NCI-H2196 treated with DMSO at 0.1 percent for 48 hours (cell line): ENCODE measurements at regions not wholly inside any gene's neighbourhood (a gene's known extent, or its start where the extent isn't known, plus 50 kb on each side); places are given as distances from the start of the nearest gene placed in this dataset.

Experiments
- DNase-seq: peaks from one replicate; lab custom pipeline; 2025; ENCODE audit not compliant: unreplicated experiment; lab: John Stamatoyannopoulos, UW

GRCh38 chr11:45523760-45524159, 141.7 kb downstream of the CHST1 start:
- DNase-seq = no peak

- no peak for DNase-seq
Measured at GRCh38 chr11:45518833-45519535, 146.4 kb downstream of the CHST1 start.

GRCh38 chr11:45518141-45518832, 147.1 kb downstream of the CHST1 start:
- no peak for DNase-seq

GRCh38 chr11:45517171-45517770, 148.2 kb downstream of the CHST1 start:
- no peak for DNase-seq

GRCh38 chr11:45513821-45514340, 151.5 kb downstream of the CHST1 start:
- DNase-seq = no peak

GRCh38 chr11:45512471-45513148, 152.8 kb downstream of the CHST1 start:
- no peak for DNase-seq

GRCh38 chr11:45511566-45511965, 153.9 kb downstream of the CHST1 start:
- DNase-seq = no peak

GRCh38 chr11:45507916-45508315, 157.5 kb downstream of the CHST1 start:
- no peak for DNase-seq

GRCh38 chr11:45503311-45503710, 162.1 kb downstream of the CHST1 start:
- no peak for DNase-seq

- no peak for DNase-seq
Measured at GRCh38 chr11:45502226-45502545, 163.2 kb downstream of the CHST1 start.

GRCh38 chr11:45501392-45502225, 163.8 kb downstream of the CHST1 start:
- DNase-seq = no peak

- no peak for DNase-seq
Measured at GRCh38 chr11:45500451-45500850, 165.0 kb downstream of the CHST1 start.

GRCh38 chr11:45494738-45495137, 170.7 kb downstream of the CHST1 start:
- no peak for DNase-seq

GRCh38 chr11:45489281-45489905, 176.0 kb downstream of the CHST1 start:
- no peak for DNase-seq

- DNase-seq = no peak
Measured at GRCh38 chr11:45486461-45486860, 179.0 kb downstream of the CHST1 start.

GRCh38 chr11:45485070-45485707, 180.2 kb downstream of the CHST1 start:
- no peak for DNase-seq

GRCh38 chr11:45484326-45484883, 181.0 kb downstream of the CHST1 start:
- no peak for DNase-seq

GRCh38 chr11:45483416-45483815, 182.0 kb downstream of the CHST1 start:
- no peak for DNase-seq

GRCh38 chr11:45482331-45482730, 183.1 kb downstream of the CHST1 start:
- no peak for DNase-seq

- DNase-seq = no peak
Measured at GRCh38 chr11:45481026-45481425, 184.4 kb downstream of the CHST1 start.
